OCI-LY7 (cell line): ENCODE measurements at regions not wholly inside any gene's neighbourhood (a gene's known extent, or its start where the extent isn't known, plus 50 kb on each side); places are given as distances from the start of the nearest gene placed in this dataset.

ENCODE experiments used
- BruUV-seq: library from RNA; stranded (reverse); fragments of 400-500 nt; replicated peaks from 2 replicates; lab custom pipeline; 2021; lab: Mats Ljungman, UMichigan
- CTCF ChIA-PET: fragments of 300-600 bp; sonication (Branson Sonifier 250); formaldehyde crosslinking; loops from one replicate; lab custom pipeline; 2022; ENCODE audit warnings: antibody characterized with exemption; ENCODE audit not compliant: unreplicated experiment; lab: Charles Lee
- POLR2A ChIA-PET: fragments of 300-600 bp; sonication (Branson Sonifier 250); formaldehyde crosslinking; loops from one replicate; lab custom pipeline; 2022; ENCODE audit warnings: antibody characterized with exemption; lab: Charles Lee
- DNase-seq: peaks from one replicate; pipeline ENCODE4 v3.0.0-alpha.2; 2015; ENCODE audit warnings: low spot score
- H2AFZ ChIP-seq: fragments of 200-600 bp; sonication (generic), shearing (Covaris generic); 2 replicates; pipeline ENCODE4 v1.6.1; 2014; ENCODE audit warnings: mild to moderate bottlenecking, antibody characterized with exemption, low read length, moderate library complexity
- H3K27ac ChIP-seq: fragments of 200-600 bp; sonication (generic); 2 replicates; pipeline ENCODE4 v1.5.1; 2014; ENCODE audit warnings: mixed run types, low read depth, mild to moderate bottlenecking, moderate library complexity, low read length, inconsistent platforms; ENCODE audit not compliant: poor library complexity, severe bottlenecking
- H3K36me3 ChIP-seq: fragments of 200-600 bp; sonication (generic); 2 replicates; pipeline ENCODE4 v1.6.1; 2014; ENCODE audit warnings: mild to moderate bottlenecking, antibody characterized with exemption, low read length, moderate library complexity, mixed read lengths; ENCODE audit not compliant: insufficient read depth
- H3K4me1 ChIP-seq: fragments of 200-600 bp; sonication (generic); 2 replicates; pipeline ENCODE4 v1.5.1; 2014; ENCODE audit warnings: mild to moderate bottlenecking, low read length; ENCODE audit not compliant: insufficient read depth, poor library complexity, severe bottlenecking
- H3K4me2 ChIP-seq: fragments of 200-600 bp; sonication (generic); 2 replicates; pipeline ENCODE4 v1.6.1; 2014; ENCODE audit warnings: mild to moderate bottlenecking, low read length
- H3K4me3 ChIP-seq: fragments of 200-600 bp; sonication (generic); 2 replicates; pipeline ENCODE4 v1.5.1; 2014; ENCODE audit warnings: mild to moderate bottlenecking, low read depth, low read length; ENCODE audit not compliant: poor library complexity, severe bottlenecking
- H3K79me2 ChIP-seq: fragments of 200-600 bp; sonication (generic); 2 replicates; pipeline ENCODE4 v1.6.1; 2016; ENCODE audit warnings: low read depth, mild to moderate bottlenecking, low read length, moderate library complexity, mixed read lengths; ENCODE audit not compliant: insufficient read depth
- H3K9me2 ChIP-seq: fragments of 200-600 bp; sonication (generic); 2 replicates; pipeline ENCODE4 v1.6.1; 2016; ENCODE audit warnings: mild to moderate bottlenecking, low read length, mixed read lengths; ENCODE audit not compliant: insufficient read depth
- H3K9me3 ChIP-seq: fragments of 200-600 bp; sonication (generic); 2 replicates; pipeline ENCODE4 v1.6.1; 2014; ENCODE audit warnings: mild to moderate bottlenecking, mixed run types, low read length, mixed read lengths
- H4K20me1 ChIP-seq: fragments of 200-600 bp; sonication (generic); 2 replicates; pipeline ENCODE4 v1.6.1; 2014; ENCODE audit warnings: mild to moderate bottlenecking, antibody characterized with exemption, low read length, moderate library complexity, mixed read lengths; ENCODE audit not compliant: insufficient read depth
- EZH2phosphoT487 ChIP-seq: fragments of 200-600 bp; sonication (generic); IDR thresholded peaks from 2 replicates; pipeline ENCODE4 v1.6.1; 2018; ENCODE audit warnings: low read depth, borderline replicate concordance, mild to moderate bottlenecking, mixed run types, antibody characterized with exemption, low read length, moderate library complexity, mixed read lengths
- intact Hi-C: fragments of 100-400 bp; cut with micrococcal nuclease; formaldehyde crosslinking; loops from one replicate; pipeline ENCODE4 v1.10.0; 2022; ENCODE audit not compliant: unreplicated experiment
- TF ChIP-seq, protein P1 (sequence below): fragments of 200-600 bp; sonication (generic); conservative IDR thresholded peaks from 2 replicates; pipeline ENCODE4 v1.5.1; 2014; ENCODE audit warnings: mild to moderate bottlenecking, antibody characterized with exemption, low read length, moderate library complexity, mixed read lengths

GRCh38 chr3:72606005-72606800 is 242.0 kb downstream of the SHQ1 start:
- Histone ChIP-seq H3K9me2 (no peaks in the 10 kb centered on the region), H3K36me3 (no peaks in the 10 kb centered on the region), H3K4me1 (no peaks in the 10 kb centered on the region), H3K4me2 (no peak overlapping the region), H3K4me3 (no peak overlapping the region), H3K9me3 (no peaks in the 10 kb centered on the region), H3K27ac (no peak overlapping the region), H2AFZ (no peak overlapping the region), H3K79me2 (no peaks in the 10 kb centered on the region), H4K20me1 (no peaks in the 10 kb centered on the region)
- intact Hi-C loops, result no loop called here
- TF ChIP-seq, protein P1, sequence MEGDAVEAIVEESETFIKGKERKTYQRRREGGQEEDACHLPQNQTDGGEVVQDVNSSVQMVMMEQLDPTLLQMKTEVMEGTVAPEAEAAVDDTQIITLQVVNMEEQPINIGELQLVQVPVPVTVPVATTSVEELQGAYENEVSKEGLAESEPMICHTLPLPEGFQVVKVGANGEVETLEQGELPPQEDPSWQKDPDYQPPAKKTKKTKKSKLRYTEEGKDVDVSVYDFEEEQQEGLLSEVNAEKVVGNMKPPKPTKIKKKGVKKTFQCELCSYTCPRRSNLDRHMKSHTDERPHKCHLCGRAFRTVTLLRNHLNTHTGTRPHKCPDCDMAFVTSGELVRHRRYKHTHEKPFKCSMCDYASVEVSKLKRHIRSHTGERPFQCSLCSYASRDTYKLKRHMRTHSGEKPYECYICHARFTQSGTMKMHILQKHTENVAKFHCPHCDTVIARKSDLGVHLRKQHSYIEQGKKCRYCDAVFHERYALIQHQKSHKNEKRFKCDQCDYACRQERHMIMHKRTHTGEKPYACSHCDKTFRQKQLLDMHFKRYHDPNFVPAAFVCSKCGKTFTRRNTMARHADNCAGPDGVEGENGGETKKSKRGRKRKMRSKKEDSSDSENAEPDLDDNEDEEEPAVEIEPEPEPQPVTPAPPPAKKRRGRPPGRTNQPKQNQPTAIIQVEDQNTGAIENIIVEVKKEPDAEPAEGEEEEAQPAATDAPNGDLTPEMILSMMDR, result no peak
- no peak for TF ChIP-seq EZH2phosphoT487
- DNase-seq, result no peak
- BruUV-seq, result no TSS peak
- ChIA-PET CTCF (no interaction called here), POLR2A (interaction anchor here (0.7 kb wide), 1 partner anchor 24 kb away, joined by 3 read pairs; no protein-coding TSS in a partner anchor)

DNA sequence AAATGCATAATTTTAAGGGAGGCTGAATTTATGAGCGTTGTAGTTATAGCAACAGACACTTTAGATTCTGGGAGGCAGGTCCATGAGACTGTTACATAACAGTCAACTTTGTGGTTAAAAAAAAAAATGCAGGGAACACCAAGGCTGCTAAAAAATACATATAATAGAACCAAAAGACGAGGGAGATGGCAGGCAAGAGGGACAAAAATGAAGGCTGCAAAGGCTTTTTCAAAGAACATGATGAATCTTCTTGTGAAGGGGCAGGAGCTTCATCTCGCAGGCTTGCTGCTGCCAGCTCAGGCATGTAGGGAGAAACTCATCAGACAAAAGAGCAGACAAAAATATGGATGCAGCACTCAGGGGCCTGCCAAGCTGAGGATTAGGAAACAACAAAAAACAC is 243.9 kb downstream of the SHQ1 start:
- Histone ChIP-seq H4K20me1 (no peaks in the 10 kb centered on the region), H3K9me2 (no peaks in the 10 kb centered on the region), H3K79me2 (no peaks in the 10 kb centered on the region), H3K36me3 (no peaks in the 10 kb centered on the region), H3K4me2 (no peak overlapping the region), H2AFZ (no peak overlapping the region), H3K4me1 (no peaks in the 10 kb centered on the region), H3K27ac (no peak overlapping the region), H3K4me3 (no peak overlapping the region), H3K9me3 (no peaks in the 10 kb centered on the region)
- no peak for DNase-seq
- no TSS peak for BruUV-seq
- ChIA-PET CTCF (no interaction called here), POLR2A (no interaction called here)
- TF ChIP-seq EZH2phosphoT487, result no peak
- TF ChIP-seq, protein P1, result no peak
- intact Hi-C loops, result no loop called here
